ENCODE measurements at regions not wholly inside any gene's neighbourhood (a gene's known extent, or its start where the extent isn't known, plus 50 kb on each side); places are given as distances from the start of the nearest gene placed in this dataset.
A peak's percentile ranks its signal among the peaks of the same experiment; 100 is the strongest.

- TF ChIP-seq, protein P1, sequence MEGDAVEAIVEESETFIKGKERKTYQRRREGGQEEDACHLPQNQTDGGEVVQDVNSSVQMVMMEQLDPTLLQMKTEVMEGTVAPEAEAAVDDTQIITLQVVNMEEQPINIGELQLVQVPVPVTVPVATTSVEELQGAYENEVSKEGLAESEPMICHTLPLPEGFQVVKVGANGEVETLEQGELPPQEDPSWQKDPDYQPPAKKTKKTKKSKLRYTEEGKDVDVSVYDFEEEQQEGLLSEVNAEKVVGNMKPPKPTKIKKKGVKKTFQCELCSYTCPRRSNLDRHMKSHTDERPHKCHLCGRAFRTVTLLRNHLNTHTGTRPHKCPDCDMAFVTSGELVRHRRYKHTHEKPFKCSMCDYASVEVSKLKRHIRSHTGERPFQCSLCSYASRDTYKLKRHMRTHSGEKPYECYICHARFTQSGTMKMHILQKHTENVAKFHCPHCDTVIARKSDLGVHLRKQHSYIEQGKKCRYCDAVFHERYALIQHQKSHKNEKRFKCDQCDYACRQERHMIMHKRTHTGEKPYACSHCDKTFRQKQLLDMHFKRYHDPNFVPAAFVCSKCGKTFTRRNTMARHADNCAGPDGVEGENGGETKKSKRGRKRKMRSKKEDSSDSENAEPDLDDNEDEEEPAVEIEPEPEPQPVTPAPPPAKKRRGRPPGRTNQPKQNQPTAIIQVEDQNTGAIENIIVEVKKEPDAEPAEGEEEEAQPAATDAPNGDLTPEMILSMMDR (IDR thresholded peaks at IDR 0.05): no peak
- TF ChIP-seq POLR2A (IDR thresholded peaks at IDR 0.05) (no peak), POLR2AphosphoS5 (IDR thresholded peaks at IDR 0.05) (peak; percentile 66)
Observed at GRCh38 chr10:44850356-44850934, 60.7 kb upstream of the TMEM72 start.

Measured in prostate gland (tissue), 2 donors.